GM12878 (cell line): ENCODE measurements at regions not wholly inside any gene's neighbourhood (a gene's known extent, or its start where the extent isn't known, plus 50 kb on each side); places are given as distances from the start of the nearest gene placed in this dataset.

Experiments used
- ATAC-seq: fragments of 200-7000 bp; cut with Tn5 transposase; 3 replicates; pipeline ENCODE4 v1.9.1; 2020; ENCODE audit warnings: mild to moderate bottlenecking, moderate library complexity
- BruUV-seq: library from RNA; stranded (reverse); fragments of 400-500 nt; replicated peaks from 2 replicates; lab custom pipeline; 2021; lab: Mats Ljungman, UMichigan
- CTCF ChIA-PET: fragments of 300-600 bp; sonication (Branson Sonifier 250); formaldehyde crosslinking; extraction: SDS; loops from one replicate; lab custom pipeline; 2021; ENCODE audit warnings: inconsistent platforms; lab: Yijun Ruan, JAX
- POLR2A ChIA-PET: fragments of 350-600 bp; formaldehyde crosslinking; extraction: SDS; loops from one replicate; lab custom pipeline; 2021; ENCODE audit warnings: inconsistent platforms; lab: Charles Lee
- RAD21 ChIA-PET: fragments of 300-600 bp; sonication (Branson Sonifier 250); formaldehyde crosslinking; loops from one replicate; lab custom pipeline; 2023; ENCODE audit warnings: antibody characterized with exemption; ENCODE audit not compliant: unreplicated experiment; lab: Charles Lee
- SMC1A ChIA-PET: fragments of 300-600 bp; sonication (Branson Sonifier 250); formaldehyde crosslinking; loops from one replicate; lab custom pipeline; 2023; ENCODE audit not compliant: unreplicated experiment, uncharacterized antibody; lab: Charles Lee
- DNase-seq: peaks from one replicate; pipeline ENCODE4 v3.0.0-alpha.2; 2011; ENCODE audit warnings: low read depth, low spot score
- FAIRE-seq: peaks from 3 replicates; lab custom pipeline; 2011; peaks lifted over from hg19 to GRCh38; lab: Jason Lieb, UNC
- H2AFZ ChIP-seq: 2 replicates; pipeline ENCODE4 v1.6.0; 2011; ENCODE audit warnings: low read depth, low read length, control low read depth; ENCODE audit not compliant: control insufficient read depth
- H3K27ac ChIP-seq: 2 replicates; pipeline ENCODE4 v1.5.1; 2011; ENCODE audit warnings: control low read depth; ENCODE audit not compliant: control insufficient read depth, insufficient read depth
- H3K27me3 ChIP-seq, 2 experiments: replicated peaks in 1 of 2; 2 replicates each; pipeline versions ENCODE4 v1.6.0 to v1.6.1; 2011; ENCODE audit warnings: low read length in 1 of 2; ENCODE audit not compliant: control insufficient read depth in 2 of 2, insufficient read depth in 2 of 2
- H3K36me3 ChIP-seq, 2 experiments: 2 replicates each; pipeline ENCODE4 v1.5.1; 2011; ENCODE audit warnings: low read length in 1 of 2; ENCODE audit not compliant: control insufficient read depth in 2 of 2, insufficient read depth in 2 of 2
- H3K4me1 ChIP-seq: 2 replicates; pipeline ENCODE4 v1.6.1; 2011; ENCODE audit warnings: mild to moderate bottlenecking, low read length, moderate library complexity, mixed read lengths; ENCODE audit not compliant: control insufficient read depth, insufficient read depth
- H3K4me2 ChIP-seq: 2 replicates; pipeline ENCODE4 v1.6.0; 2011; ENCODE audit warnings: control low read depth; ENCODE audit not compliant: control insufficient read depth, insufficient read depth
- H3K4me3 ChIP-seq: fragments of 200-600 bp; sonication (generic); 2 replicates; pipeline ENCODE4 v1.5.1; 2016
- H3K79me2 ChIP-seq: 2 replicates; pipeline ENCODE4 v1.6.0; 2011; ENCODE audit warnings: low read length; ENCODE audit not compliant: control insufficient read depth, insufficient read depth
- H3K9ac ChIP-seq: 2 replicates; pipeline ENCODE4 v1.8.0; 2011; ENCODE audit warnings: low read length, control low read depth, mixed read lengths; ENCODE audit not compliant: control insufficient read depth, insufficient read depth
- H3K9me3 ChIP-seq: replicated peaks from 3 replicates; pipeline ENCODE4 v1.5.1; 2011; ENCODE audit warnings: mild to moderate bottlenecking, low read length; ENCODE audit not compliant: control insufficient read depth, insufficient read depth
- H4K20me1 ChIP-seq: 2 replicates; pipeline ENCODE4 v1.6.0; 2011; ENCODE audit not compliant: control insufficient read depth, insufficient read depth
- ATF2 ChIP-seq: IDR thresholded peaks from 2 replicates; pipeline ENCODE4 v1.6.1; 2012; ENCODE audit warnings: low read length, inconsistent platforms
- CBFB ChIP-seq: IDR thresholded peaks from 2 replicates; pipeline ENCODE4 v1.6.1; 2016; ENCODE audit warnings: antibody characterized with exemption, low read depth
- CHD1 ChIP-seq: IDR thresholded peaks from 2 replicates; pipeline ENCODE4 v1.6.1; 2012; ENCODE audit warnings: low read depth, low read length, improper control_type of control experiment
- EZH2 ChIP-seq: IDR thresholded peaks from 2 replicates; pipeline ENCODE4 v1.6.1; 2012; ENCODE audit warnings: low read depth, mild to moderate bottlenecking, control low read depth, inconsistent platforms, low read length, borderline replicate concordance; ENCODE audit not compliant: control insufficient read depth
- KAT2A ChIP-seq: conservative IDR thresholded peaks from 2 replicates; pipeline ENCODE4 v1.6.1; 2011; ENCODE audit warnings: low read depth, low read length; ENCODE audit not compliant: control insufficient read depth
- PML ChIP-seq: IDR thresholded peaks from 2 replicates; pipeline ENCODE4 v1.6.1; 2012; ENCODE audit warnings: low read length, inconsistent platforms
- RUNX3 ChIP-seq: IDR thresholded peaks from 2 replicates; pipeline ENCODE4 v1.6.1; 2012; ENCODE audit warnings: low read length, inconsistent platforms
- ZBTB11 ChIP-seq: fragments of 450-650 bp; formaldehyde crosslinking; IDR thresholded peaks from 2 replicates; pipeline ENCODE4 v1.5.0; 2022; ENCODE audit warnings: mild to moderate bottlenecking, missing genetic modification characterization
- ZBTB4 ChIP-seq: fragments of 450-650 bp; formaldehyde crosslinking; IDR thresholded peaks from 2 replicates; pipeline ENCODE4 v1.4.0; 2022; ENCODE audit warnings: mild to moderate bottlenecking, moderate library complexity
- in situ Hi-C: fragments of 300-500 bp; cut with MboI; formaldehyde crosslinking; loops from 9 replicates; pipeline ENCODE4 v1.14.3; 2018; ENCODE audit warnings: mixed read lengths
- intact Hi-C: fragments of 100-400 bp; cut with micrococcal nuclease; formaldehyde crosslinking; loops from one replicate; pipeline ENCODE4 v1.14.2; 2022; ENCODE audit not compliant: unreplicated experiment
- TF ChIP-seq, protein P1 (sequence below): fragments of 450-650 bp; formaldehyde crosslinking; IDR thresholded peaks from 2 replicates; pipeline ENCODE4 v1.4.0; 2020; ENCODE audit warnings: mild to moderate bottlenecking, moderate library complexity

DNA sequence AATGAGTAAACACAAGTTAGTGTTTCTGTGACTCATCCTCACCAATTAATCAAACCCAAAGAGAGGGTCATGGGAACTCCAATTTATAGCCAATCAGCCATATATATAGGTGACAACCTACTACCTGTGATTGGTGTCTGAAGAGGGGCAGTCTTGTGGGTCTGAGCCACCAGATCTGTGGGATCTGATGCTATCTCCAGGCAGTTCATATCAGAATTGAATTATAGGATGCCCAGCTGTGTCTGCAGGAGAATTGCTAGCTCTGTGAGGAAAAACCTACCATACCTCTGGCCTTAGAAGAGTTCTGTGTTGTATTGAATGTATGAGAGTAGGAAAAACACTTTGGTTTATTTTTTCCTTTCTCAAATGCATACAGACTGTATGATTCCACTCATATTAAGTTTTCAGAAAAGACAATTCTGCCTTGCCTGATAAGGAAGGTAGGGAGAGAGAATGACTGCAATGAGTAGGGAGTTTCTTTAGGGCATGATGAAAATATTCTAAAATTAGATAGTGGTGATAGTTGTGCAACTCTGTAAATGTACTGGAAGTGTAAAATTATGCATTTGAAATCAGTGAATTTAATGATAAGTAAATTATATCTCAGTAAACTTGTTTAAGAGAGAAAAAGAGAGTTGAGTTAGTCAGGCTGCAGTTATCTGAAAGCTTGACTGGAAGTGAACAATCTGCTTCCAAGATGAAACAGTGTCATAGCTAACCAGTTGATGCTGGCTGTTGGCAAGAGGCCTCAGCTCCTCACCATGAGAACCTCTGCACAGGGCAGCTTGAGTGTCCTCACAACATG lies 274.9 kb downstream of the AUH start:
- Histone ChIP-seq H3K4me3 (no peak overlapping the region), H3K4me2 (no peak overlapping the region), H3K27ac (no peak overlapping the region), H3K36me3 (no peaks in the 10 kb centered on the region), H3K9ac (no peak overlapping the region), H4K20me1 (no peaks in the 10 kb centered on the region; the same call in 1 of the 2 replicates), H3K9me3 (no peaks in the 10 kb centered on the region), H2AFZ (no peak overlapping the region), H3K27me3 (peaks cover 0 to 1% of the 10 kb centered on the region in 2 experiments; a peak in 3 of 4 replicates), H3K4me1 (no peaks in the 10 kb centered on the region), H3K79me2 (no peaks in the 10 kb centered on the region)
- ChIA-PET SMC1A (interaction anchor here (0.6 kb wide), 1 partner anchor 375 kb away, joined by 3 read pairs; no protein-coding TSS in a partner anchor), CTCF (interaction anchor here (1.4 kb wide), 1 partner anchor 172 kb away, joined by 4 read pairs; no protein-coding TSS in a partner anchor), POLR2A (no interaction called here), RAD21 (interaction anchor here (0.6 kb wide), 1 partner anchor 339 kb away, joined by 3 read pairs; no protein-coding TSS in a partner anchor)
- intact Hi-C loops (loop anchor here (10.0 kb wide), 1 partner anchor 172 kb away; no protein-coding TSS in a partner anchor), in situ Hi-C loops (no loop called here)
- FAIRE-seq (no peak), DNase-seq (no peak), ATAC-seq (no peak)
- no TSS peak for BruUV-seq
- TF ChIP-seq ZBTB11 (CRISPR knock-in tag) (no peak), CHD1 (no peak), ZBTB4 (CRISPR knock-in tag) (no peak), KAT2A (no peak), PML (no peak), CBFB (no peak), ATF2 (no peak), EZH2 (no peak), RUNX3 (no peak)
- TF ChIP-seq, protein P1, sequence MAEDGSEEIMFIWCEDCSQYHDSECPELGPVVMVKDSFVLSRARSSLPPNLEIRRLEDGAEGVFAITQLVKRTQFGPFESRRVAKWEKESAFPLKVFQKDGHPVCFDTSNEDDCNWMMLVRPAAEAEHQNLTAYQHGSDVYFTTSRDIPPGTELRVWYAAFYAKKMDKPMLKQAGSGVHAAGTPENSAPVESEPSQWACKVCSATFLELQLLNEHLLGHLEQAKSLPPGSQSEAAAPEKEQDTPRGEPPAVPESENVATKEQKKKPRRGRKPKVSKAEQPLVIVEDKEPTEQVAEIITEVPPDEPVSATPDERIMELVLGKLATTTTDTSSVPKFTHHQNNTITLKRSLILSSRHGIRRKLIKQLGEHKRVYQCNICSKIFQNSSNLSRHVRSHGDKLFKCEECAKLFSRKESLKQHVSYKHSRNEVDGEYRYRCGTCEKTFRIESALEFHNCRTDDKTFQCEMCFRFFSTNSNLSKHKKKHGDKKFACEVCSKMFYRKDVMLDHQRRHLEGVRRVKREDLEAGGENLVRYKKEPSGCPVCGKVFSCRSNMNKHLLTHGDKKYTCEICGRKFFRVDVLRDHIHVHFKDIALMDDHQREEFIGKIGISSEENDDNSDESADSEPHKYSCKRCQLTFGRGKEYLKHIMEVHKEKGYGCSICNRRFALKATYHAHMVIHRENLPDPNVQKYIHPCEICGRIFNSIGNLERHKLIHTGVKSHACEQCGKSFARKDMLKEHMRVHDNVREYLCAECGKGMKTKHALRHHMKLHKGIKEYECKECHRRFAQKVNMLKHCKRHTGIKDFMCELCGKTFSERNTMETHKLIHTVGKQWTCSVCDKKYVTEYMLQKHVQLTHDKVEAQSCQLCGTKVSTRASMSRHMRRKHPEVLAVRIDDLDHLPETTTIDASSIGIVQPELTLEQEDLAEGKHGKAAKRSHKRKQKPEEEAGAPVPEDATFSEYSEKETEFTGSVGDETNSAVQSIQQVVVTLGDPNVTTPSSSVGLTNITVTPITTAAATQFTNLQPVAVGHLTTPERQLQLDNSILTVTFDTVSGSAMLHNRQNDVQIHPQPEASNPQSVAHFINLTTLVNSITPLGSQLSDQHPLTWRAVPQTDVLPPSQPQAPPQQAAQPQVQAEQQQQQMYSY (CRISPR knock-in tag), result no peak
